HL-60 (cell line): ENCODE measurements at regions not wholly inside any gene's neighbourhood (a gene's known extent, or its start where the extent isn't known, plus 50 kb on each side); places are given as distances from the start of the nearest gene placed in this dataset.

Experiments
- DNase-seq, 2 experiments: peaks; one replicate each; pipeline ENCODE4 v3.0.0-alpha.2; 2010 to 2020; ENCODE audit warnings: low read depth in 1 of 2, low spot score in 1 of 2
- H3K27ac ChIP-seq: fragments of 250-450 bp; sonication (Bioruptor Pico); replicated peaks from 2 replicates; pipeline ENCODE4 v1.5.1; 2020; ENCODE audit warnings: mild to moderate bottlenecking, moderate library complexity
- H3K27me3 ChIP-seq: fragments of 250-450 bp; sonication (Bioruptor Pico); 2 replicates; pipeline ENCODE4 v1.5.1; 2021; ENCODE audit warnings: mild to moderate bottlenecking, moderate library complexity; ENCODE audit not compliant: insufficient read depth, poor library complexity, severe bottlenecking
- H3K4me3 ChIP-seq: replicated peaks from 2 replicates; pipeline ENCODE4 v1.5.1; 2011; ENCODE audit warnings: mild to moderate bottlenecking, control low read depth, low read length; ENCODE audit not compliant: insufficient read depth
- CTCF ChIP-seq: IDR thresholded peaks from one replicate; pipeline ENCODE4 v1.5.1; 2011; ENCODE audit warnings: low read length, control low read depth, inconsistent platforms; ENCODE audit not compliant: insufficient read depth
- GABPA ChIP-seq: IDR thresholded peaks from 2 replicates; pipeline ENCODE4 v1.6.1; 2012; ENCODE audit warnings: low read depth
- POLR2AphosphoS5 ChIP-seq: IDR thresholded peaks from 2 replicates; pipeline ENCODE4 v1.6.1; 2012; ENCODE audit warnings: low read depth
- REST ChIP-seq: IDR thresholded peaks from 2 replicates; pipeline ENCODE4 v1.6.1; 2012; ENCODE audit warnings: low read depth; ENCODE audit not compliant: insufficient replicate concordance
- SPI1 ChIP-seq: IDR thresholded peaks from 2 replicates; pipeline ENCODE4 v1.6.1; 2012; ENCODE audit warnings: low read depth, mild to moderate bottlenecking, borderline replicate concordance

- no peak for DNase-seq
- no peak overlapping the region for H3K4me3 ChIP-seq
These were observed 1101.4 kb downstream of the RPA4 start for GRCh38 chrX:97985096-97985495.

GRCh38 chrX:97987979-97988378 lies 1104.3 kb downstream of the RPA4 start:
- Histone ChIP-seq H3K4me3 (no peak overlapping the region), H3K27ac (no peak overlapping the region), H3K27me3 (no peaks in the 10 kb centered on the region)
- DNase-seq = no peak
- TF ChIP-seq GABPA (no peak), SPI1 (no peak), CTCF (no peak), REST (no peak), POLR2AphosphoS5 (no peak)

More at GRCh38 chrX:97985096-97985495, 1101.4 kb downstream of the RPA4 start:
- TF ChIP-seq CTCF = no peak
- no peak for TF ChIP-seq SPI1
- no peak for TF ChIP-seq POLR2AphosphoS5
- TF ChIP-seq GABPA = no peak
- no peaks in the 10 kb centered on the region for H3K27me3 ChIP-seq
- H3K27ac ChIP-seq = no peak overlapping the region

- Histone ChIP-seq H3K27me3 (no peaks in the 10 kb centered on the region), H3K4me3 (no peak overlapping the region), H3K27ac (no peak overlapping the region)
- DNase-seq = no peak
- TF ChIP-seq REST = no peak
- TF ChIP-seq SPI1 = no peak
- TF ChIP-seq POLR2AphosphoS5 = no peak
- TF ChIP-seq GABPA = no peak
- no peak for TF ChIP-seq CTCF
These were observed 1112.1 kb downstream of the RPA4 start for GRCh38 chrX:97995834-97996233.

- Histone ChIP-seq H3K27ac (no peak overlapping the region), H3K4me3 (no peak overlapping the region), H3K27me3 (no peaks in the 10 kb centered on the region)
These were observed 1145.0 kb downstream of the RPA4 start for GRCh38 chrX:98028691-98029090.

More at GRCh38 chrX:98028691-98029090, 1145.0 kb downstream of the RPA4 start:
- no peak for TF ChIP-seq POLR2AphosphoS5
- TF ChIP-seq SPI1 = no peak
- no peak for TF ChIP-seq CTCF
- no peak for TF ChIP-seq GABPA
- TF ChIP-seq REST = no peak
- no peak for DNase-seq
